ENCODE measurements at regions not wholly inside any gene's neighbourhood (a gene's known extent, or its start where the extent isn't known, plus 50 kb on each side); places are given as distances from the start of the nearest gene placed in this dataset.

- DNase-seq: no peak
Observed at GRCh38 chr12:115857160-115857920, 420.2 kb downstream of the MED13L start.

GRCh38 chr12:115852054-115852453 lies 425.4 kb downstream of the MED13L start:
- no peak for DNase-seq

GRCh38 chr12:115850957-115851356 lies 426.5 kb downstream of the MED13L start:
- DNase-seq: no peak

- no peak for DNase-seq
Observed at GRCh38 chr12:115849262-115849943, 428.1 kb downstream of the MED13L start.

- DNase-seq: no peak
Observed at GRCh38 chr12:115847398-115847797, 430.1 kb downstream of the MED13L start.

- no peak for DNase-seq
Observed at GRCh38 chr12:115846516-115846915, 431.0 kb downstream of the MED13L start.

GRCh38 chr12:115840159-115840558 lies 437.3 kb downstream of the MED13L start:
- DNase-seq: no peak

GRCh38 chr12:115838952-115839351 lies 438.5 kb downstream of the MED13L start:
- no peak for DNase-seq

- DNase-seq: no peak
Observed at GRCh38 chr12:115837220-115837619, 440.3 kb downstream of the MED13L start.

- no peak for DNase-seq
Observed at GRCh38 chr12:115835445-115835844, 442.0 kb downstream of the MED13L start.

- DNase-seq: no peak
Observed at GRCh38 chr12:115833704-115834103, 443.8 kb downstream of the MED13L start.

GRCh38 chr12:115830633-115831032 lies 446.9 kb downstream of the MED13L start:
- no peak for DNase-seq

GRCh38 chr12:115830070-115830469 lies 447.4 kb downstream of the MED13L start:
- no peak for DNase-seq

GRCh38 chr12:115828168-115828567 lies 449.3 kb downstream of the MED13L start:
- DNase-seq: no peak

GRCh38 chr12:115824936-115825602 lies 452.4 kb downstream of the MED13L start:
- no peak for DNase-seq

- DNase-seq: no peak
Observed at GRCh38 chr12:115823635-115824034, 453.9 kb downstream of the MED13L start.

GRCh38 chr12:115820656-115821055 lies 456.8 kb downstream of the MED13L start:
- no peak for DNase-seq

- DNase-seq: no peak
Observed at GRCh38 chr12:115818973-115819372, 458.5 kb downstream of the MED13L start.

- no peak for DNase-seq
Observed at GRCh38 chr12:115817389-115817788, 460.1 kb downstream of the MED13L start.

- DNase-seq: no peak
Observed at GRCh38 chr12:115815924-115816323, 461.6 kb downstream of the MED13L start.

GRCh38 chr12:115813256-115813655 lies 464.2 kb downstream of the MED13L start:
- DNase-seq: no peak

GRCh38 chr12:115811929-115812328 lies 465.6 kb downstream of the MED13L start:
- DNase-seq: no peak

GRCh38 chr12:115811045-115811444 lies 466.4 kb downstream of the MED13L start:
- DNase-seq: no peak

All from eye (tissue), 1 donor.